ENCODE measurements at regions not wholly inside any gene's neighbourhood (a gene's known extent, or its start where the extent isn't known, plus 50 kb on each side); places are given as distances from the start of the nearest gene placed in this dataset.
"Not testable (repeated sequence)": the region's sequence is repeated elsewhere in the genome, so short reads cannot be mapped to it uniquely, and the experiment has no call there.

DNA sequence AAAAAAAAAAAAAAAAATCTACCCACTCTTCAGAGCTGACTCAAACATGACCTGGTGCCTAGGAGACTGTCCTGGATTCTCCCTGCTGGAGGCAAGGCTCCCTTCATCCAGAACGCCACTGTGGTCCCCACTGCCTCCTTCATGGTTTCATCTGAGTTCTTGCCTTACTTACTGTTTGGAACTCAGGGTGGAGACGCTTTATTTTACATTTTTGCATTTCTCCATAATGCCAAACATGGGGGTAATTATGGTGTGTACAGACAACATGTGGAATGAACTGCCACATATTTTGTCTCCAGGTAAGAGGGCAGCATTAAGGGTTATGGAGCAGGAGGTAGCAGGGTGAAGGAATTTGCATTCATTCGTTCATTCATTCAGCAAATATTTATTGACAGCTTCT lies 58.1 kb upstream of the KCNK12 start:
- no peak overlapping the region for H3K4me3 ChIP-seq (ENCODE audit: low read depth, low read length)
- TF ChIP-seq CTCF (IDR thresholded peaks at IDR 0.05; ENCODE audit: borderline replicate concordance, insufficient read depth, low read depth, low read length) = no peak

DNA sequence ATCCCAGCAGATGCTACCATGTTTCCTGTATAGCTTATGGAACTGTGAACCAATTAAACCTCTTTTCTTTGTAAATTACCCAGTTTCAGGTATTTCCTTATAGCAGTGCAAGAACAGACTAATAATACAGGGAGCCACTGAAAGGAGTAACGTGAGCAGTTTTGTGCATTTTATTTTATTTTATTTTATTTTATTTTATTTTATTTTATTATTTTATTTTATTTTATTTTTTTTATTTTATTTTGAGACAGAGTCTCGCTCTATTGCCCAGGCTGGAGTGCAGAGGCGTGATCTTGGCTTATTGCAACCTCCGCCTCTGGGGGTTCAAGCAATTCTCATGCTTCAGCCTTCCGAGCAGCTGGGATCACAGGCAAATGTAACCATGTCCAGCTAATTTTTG lies 55.9 kb upstream of the KCNK12 start:
- no peak overlapping the region for H3K4me3 ChIP-seq (ENCODE audit: low read depth, low read length)
- TF ChIP-seq CTCF (IDR thresholded peaks at IDR 0.05; ENCODE audit: borderline replicate concordance, insufficient read depth, low read depth, low read length) = no peak

DNA sequence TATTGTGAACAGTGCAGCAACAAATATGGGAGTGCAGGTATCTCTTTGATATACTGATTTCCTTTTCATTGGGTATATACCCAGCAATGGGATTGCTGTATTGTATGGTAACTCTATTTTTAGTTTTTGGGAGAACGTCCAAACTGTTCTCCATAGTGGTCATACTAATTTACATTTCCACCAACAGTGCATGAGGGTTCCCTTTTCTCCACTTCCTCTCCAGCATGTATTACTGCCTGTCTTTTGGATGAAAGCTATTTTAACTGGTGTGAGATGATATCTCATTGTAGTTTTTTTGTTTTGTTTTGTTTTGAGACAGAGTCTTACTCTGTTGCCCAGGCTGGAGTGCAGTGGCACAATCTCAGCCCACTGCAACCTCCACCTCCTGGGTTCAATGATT lies 52.4 kb upstream of the KCNK12 start:
- not testable (repeated sequence) for H3K4me3 ChIP-seq (ENCODE audit: low read depth, low read length)

- no peak for TF ChIP-seq CTCF (IDR thresholded peaks at IDR 0.05; ENCODE audit: borderline replicate concordance, insufficient read depth, low read depth, low read length)
Observed at GRCh38 chr2:47620770-47621437, 50.1 kb upstream of the KCNK12 start.

More at GRCh38 chr2:47620770-47621437, 50.1 kb upstream of the KCNK12 start:
- no peak overlapping the region for H3K4me3 ChIP-seq (ENCODE audit: low read depth, low read length)
